ENCODE measurements at regions not wholly inside any gene's neighbourhood (a gene's known extent, or its start where the extent isn't known, plus 50 kb on each side); places are given as distances from the start of the nearest gene placed in this dataset.

DNA sequence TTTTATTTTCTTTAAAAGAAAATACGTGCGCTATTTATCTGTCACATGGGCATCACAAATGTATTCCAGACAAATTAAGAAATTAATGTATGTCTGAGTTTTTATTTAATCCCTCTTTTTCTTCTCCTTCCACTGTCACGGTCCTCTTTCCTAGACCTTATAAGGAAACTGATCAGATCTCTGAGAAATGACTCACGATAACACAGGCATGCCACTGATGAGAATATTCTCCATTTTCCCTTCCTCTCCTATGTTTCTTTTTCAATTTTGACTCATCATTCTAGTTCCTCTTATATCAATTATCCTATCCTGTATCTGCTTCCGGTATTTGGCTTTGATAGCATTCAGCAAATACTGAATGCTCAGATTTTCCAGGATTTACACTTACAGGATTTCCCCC, 121.8 kb downstream of the DSC3 start:
- no peak overlapping the region for H4K8ac ChIP-seq (ENCODE audit: extremely low read depth, insufficient read depth, low read length)
- H3K36me3 ChIP-seq (ENCODE audit: control insufficient read depth in 2 of 4, insufficient read depth in 4 of 4, low read length in 3 of 4), result no peaks in the 10 kb centered on the region
- H3K4me2 ChIP-seq (ENCODE audit: insufficient read depth in 1 of 2, low read depth in 2 of 2, low read length in 2 of 2), result no peak overlapping the region
- no peak overlapping the region for H2AK5ac ChIP-seq (ENCODE audit: low read depth, low read length)
- no peak overlapping the region for H3K4me3 ChIP-seq (ENCODE audit: extremely low read depth in 1 of 4, insufficient read depth in 2 of 4, low read depth in 3 of 4, low read length in 4 of 4)
- no peak overlapping the region for H2BK20ac ChIP-seq (ENCODE audit: low read length)
- no peak overlapping the region for H2BK15ac ChIP-seq (ENCODE audit: low read length)
- no peak overlapping the region for H3K56ac ChIP-seq (replicated peaks; ENCODE audit: insufficient read length, low read depth, low read length)
- no peak overlapping the region for H3K4ac ChIP-seq (replicated peaks; ENCODE audit: insufficient read length, low read depth, low read length)
- no peak overlapping the region for H2AFZ ChIP-seq (ENCODE audit: low read length)
- no peak overlapping the region for H4K5ac ChIP-seq (ENCODE audit: insufficient read length, low read depth, low read length)
- H3K23ac ChIP-seq (ENCODE audit: insufficient read length), result no peak overlapping the region
- DNase-seq (ENCODE audit: low read depth in 1 of 2, low spot score in 2 of 2), result no peak
- POLR2A ChIA-PET (ENCODE audit: partially characterized antibody), result no interaction called here
- H3K9ac ChIP-seq (replicated peaks in 1 of 4; ENCODE audit: extremely low read depth in 1 of 4, low read depth in 3 of 4, low read length in 3 of 4), result no peak overlapping the region
- H3K79me2 ChIP-seq (ENCODE audit: control insufficient read depth in 1 of 2, insufficient read depth in 2 of 2, low read length in 2 of 2), result no peaks in the 10 kb centered on the region
- FAIRE-seq, result no peak
- WGBS, 2 experiments (ENCODE audit: extremely low coverage in 1 of 2, insufficient coverage in 1 of 2, insufficient read length in 1 of 2, insufficient replicate concordance in 2 of 2, low coverage in 1 of 2, low lambda C conversion rate in 2 of 2, missing lambda C conversion rate in 1 of 2), result 95% methylated on average over 5 of the region's 5 CpGs; no CpG with 5 or more reads in 1 of the 2 experiments
- no peak overlapping the region for H3K27ac ChIP-seq (ENCODE audit: low read depth, low read length)
- no peak overlapping the region for H3K18ac ChIP-seq (ENCODE audit: extremely low read depth, low read length)
- H3K27me3 ChIP-seq (replicated peaks in 1 of 4; ENCODE audit: control insufficient read depth in 3 of 4, extremely low read depth in 1 of 4, insufficient read depth in 3 of 4, low read length in 3 of 4), result no peaks in the 10 kb centered on the region
- H3K23me2 ChIP-seq (ENCODE audit: low read depth, low read length), result no peaks in the 10 kb centered on the region; the same call in 1 of the 2 replicates
- H3K14ac ChIP-seq (ENCODE audit: insufficient read length), result no peak overlapping the region
- no peak overlapping the region for H4K91ac ChIP-seq (replicated peaks; ENCODE audit: insufficient read length, low read length)
- H2BK120ac ChIP-seq (replicated peaks; ENCODE audit: low read depth, low read length), result no peak overlapping the region
- no peaks in the 10 kb centered on the region for H3K9me3 ChIP-seq (ENCODE audit: insufficient read depth in 2 of 2, low read depth in 1 of 2, low read length in 1 of 2)
- no peak overlapping the region for H2BK12ac ChIP-seq (ENCODE audit: low read depth, low read length)
- H4K20me1 ChIP-seq (replicated peaks in 1 of 2; ENCODE audit: control insufficient read depth in 1 of 2, insufficient read depth in 2 of 2, low read length in 2 of 2), result no peaks in the 10 kb centered on the region
- H3K4me1 ChIP-seq (replicated peaks in 1 of 4; ENCODE audit: control insufficient read depth in 3 of 4, insufficient read depth in 4 of 4, low read length in 3 of 4), result no peaks in the 10 kb centered on the region
- no peaks in the 10 kb centered on the region for H3K79me1 ChIP-seq (ENCODE audit: low read depth, low read length)
- H2BK5ac ChIP-seq (ENCODE audit: low read depth, low read length), result no peak overlapping the region
- CTCF ChIA-PET (ENCODE audit: partially characterized antibody), result no interaction called here
- no peak for TF ChIP-seq JUND (IDR thresholded peaks at IDR 0.05; ENCODE audit: low read length)
- TF ChIP-seq MAFK (IDR thresholded peaks at IDR 0.05; ENCODE audit: low read depth, low read length), result no peak
- TF ChIP-seq SIRT6 (IDR thresholded peaks at IDR 0.05; ENCODE audit: low read length), result no peak
- no peak for TF ChIP-seq NRF1 (IDR thresholded peaks at IDR 0.05; ENCODE audit: low read depth, low read length)
